PC-3 (cell line): ENCODE measurements at regions not wholly inside any gene's neighbourhood (a gene's known extent, or its start where the extent isn't known, plus 50 kb on each side); places are given as distances from the start of the nearest gene placed in this dataset.

Experiments used
- ATAC-seq: fragments of 200-7000 bp; cut with Tn5 transposase; 2 replicates; pipeline ENCODE4 v1.9.1; 2020; ENCODE audit warnings: mild to moderate bottlenecking, moderate library complexity
- BruUV-seq: library from RNA; stranded (reverse); fragments of 400-500 nt; replicated peaks from 2 replicates; lab custom pipeline; 2021; lab: Mats Ljungman, UMichigan
- CTCF ChIA-PET: fragments of 300-600 bp; sonication (Branson Sonifier 250); formaldehyde crosslinking; loops from one replicate; lab custom pipeline; 2022; ENCODE audit warnings: antibody characterized with exemption; lab: Charles Lee
- POLR2A ChIA-PET: fragments of 300-600 bp; sonication (Branson Sonifier 250); formaldehyde crosslinking; loops from one replicate; lab custom pipeline; 2022; ENCODE audit warnings: antibody characterized with exemption; ENCODE audit not compliant: unreplicated experiment; lab: Charles Lee
- DNase-seq: peaks from one replicate; pipeline ENCODE4 v3.0.0-alpha.2; 2015
- H2AFZ ChIP-seq: fragments of 300-600 bp; sonication (generic); 2 replicates; pipeline ENCODE4 v1.6.0; 2016; ENCODE audit warnings: antibody characterized with exemption, low read length
- H3F3A ChIP-seq: fragments of 300-600 bp; sonication (generic); one replicate; pipeline ENCODE4 v1.6.0; 2017; ENCODE audit warnings: antibody characterized with exemption, low read length, control low read depth, mild to moderate bottlenecking; ENCODE audit not compliant: unreplicated experiment
- H3K27ac ChIP-seq: fragments of 300-600 bp; sonication (generic); 2 replicates; pipeline ENCODE4 v1.5.1; 2016; ENCODE audit warnings: mild to moderate bottlenecking, low read length
- H3K27me3 ChIP-seq: fragments of 300-600 bp; sonication (generic); 2 replicates; pipeline ENCODE4 v1.6.1; 2016; ENCODE audit warnings: low read length, mixed read lengths
- H3K36me3 ChIP-seq: fragments of 300-600 bp; sonication (generic); 2 replicates; pipeline ENCODE4 v1.6.1; 2016; ENCODE audit warnings: low read depth, mixed run types, low read length, mixed read lengths
- H3K4me1 ChIP-seq: fragments of 300-600 bp; sonication (generic); 2 replicates; pipeline ENCODE4 v1.5.1; 2016; ENCODE audit warnings: low read length; ENCODE audit not compliant: insufficient read depth
- H3K4me2 ChIP-seq: fragments of 300-600 bp; sonication (generic); 2 replicates; pipeline ENCODE4 v1.6.0; 2016; ENCODE audit warnings: low read length
- H3K4me3 ChIP-seq: fragments of 300-600 bp; sonication (generic); 2 replicates; pipeline ENCODE4 v1.5.1; 2016; ENCODE audit warnings: mild to moderate bottlenecking, low read length, mixed read lengths
- H3K79me2 ChIP-seq: fragments of 300-600 bp; sonication (generic); 2 replicates; pipeline ENCODE4 v1.6.1; 2017; ENCODE audit warnings: low read length, mixed read lengths
- H3K9ac ChIP-seq: fragments of 300-600 bp; sonication (generic); 2 replicates; pipeline ENCODE4 v1.6.0; 2016; ENCODE audit warnings: mild to moderate bottlenecking, low read length
- H3K9me2 ChIP-seq: fragments of 300-600 bp; sonication (generic); replicated peaks from 2 replicates; pipeline ENCODE4 v1.6.1; 2016; ENCODE audit warnings: mixed run types, low read length, mixed read lengths
- H3K9me3 ChIP-seq: fragments of 300-600 bp; sonication (generic); 2 replicates; pipeline ENCODE4 v1.6.1; 2016; ENCODE audit warnings: low read length, mixed read lengths
- H4K20me1 ChIP-seq: fragments of 300-600 bp; sonication (generic); 2 replicates; pipeline ENCODE4 v1.6.1; 2016; ENCODE audit warnings: low read length, mixed read lengths
- CTCF ChIP-seq: fragments of 300-600 bp; sonication (generic); conservative IDR thresholded peaks from 2 replicates; pipeline ENCODE4 v1.5.1; 2017; ENCODE audit warnings: antibody characterized with exemption, low read depth, mild to moderate bottlenecking, low read length
- EZH2 ChIP-seq: fragments of 300-600 bp; sonication (generic); IDR thresholded peaks from one replicate; pipeline ENCODE4 v1.6.1; 2017; ENCODE audit warnings: antibody characterized with exemption, mild to moderate bottlenecking, low read length; ENCODE audit not compliant: unreplicated experiment
- EZH2phosphoT487 ChIP-seq: fragments of 300-600 bp; sonication (generic); IDR thresholded peaks from 2 replicates; pipeline ENCODE4 v1.6.1; 2018; ENCODE audit warnings: mild to moderate bottlenecking, antibody characterized with exemption, low read length, borderline replicate concordance
- intact Hi-C: fragments of 100-400 bp; cut with micrococcal nuclease; formaldehyde crosslinking; loops from 2 replicates; pipeline ENCODE4 v1.9.0; 2023

- H3K27ac ChIP-seq: no peak overlapping the region
- no peaks in the 10 kb centered on the region for H3K9me2 ChIP-seq
- TF ChIP-seq CTCF: no peak
- TF ChIP-seq EZH2phosphoT487: no peak
- TF ChIP-seq EZH2: no peak
- H3K4me1 ChIP-seq: no peaks in the 10 kb centered on the region
- H3F3A ChIP-seq: no peaks in the 10 kb centered on the region
- no peaks in the 10 kb centered on the region for H3K9me3 ChIP-seq
- no peaks in the 10 kb centered on the region for H3K27me3 ChIP-seq
- no peak overlapping the region for H3K9ac ChIP-seq
- intact Hi-C loops: no loop called here
- H4K20me1 ChIP-seq: no peaks in the 10 kb centered on the region
- ChIA-PET CTCF (no interaction called here), POLR2A (no interaction called here)
- H3K36me3 ChIP-seq: no peaks in the 10 kb centered on the region
- no peak overlapping the region for H3K4me3 ChIP-seq
- H2AFZ ChIP-seq: no peak overlapping the region
- no peak overlapping the region for H3K4me2 ChIP-seq
- DNase-seq (no peak), ATAC-seq (no peak)
- BruUV-seq: no TSS peak
- no peaks in the 10 kb centered on the region for H3K79me2 ChIP-seq
These were observed 187.6 kb upstream of the RIMS1 start for GRCh38 chr6:71698702-71699101.

GRCh38 chr6:71706523-71706922 is 179.8 kb upstream of the RIMS1 start:
- Histone ChIP-seq H2AFZ (no peak overlapping the region), H3K4me3 (no peak overlapping the region), H3K9me2 (no peaks in the 10 kb centered on the region), H3K4me2 (no peak overlapping the region), H3K79me2 (no peaks in the 10 kb centered on the region), H3K27me3 (no peaks in the 10 kb centered on the region), H4K20me1 (no peaks in the 10 kb centered on the region), H3K9ac (no peak overlapping the region), H3K9me3 (no peaks in the 10 kb centered on the region), H3K27ac (no peak overlapping the region), H3K36me3 (no peaks in the 10 kb centered on the region), H3F3A (no peaks in the 10 kb centered on the region), H3K4me1 (no peaks in the 10 kb centered on the region)
- DNase-seq (no peak), ATAC-seq (no peak)
- POLR2A ChIA-PET: no interaction called here
- no peak for TF ChIP-seq EZH2phosphoT487
- TF ChIP-seq EZH2: no peak
- no peak for TF ChIP-seq CTCF
- CTCF ChIA-PET: no interaction called here
- intact Hi-C loops: no loop called here
- BruUV-seq: no TSS peak

- ATAC-seq (no peak), DNase-seq (no peak)
- no peaks in the 10 kb centered on the region for H3K79me2 ChIP-seq
- H3K4me3 ChIP-seq: no peak overlapping the region
- H4K20me1 ChIP-seq: no peaks in the 10 kb centered on the region
- ChIA-PET CTCF (no interaction called here), POLR2A (no interaction called here)
- H3K36me3 ChIP-seq: no peaks in the 10 kb centered on the region
- intact Hi-C loops: no loop called here
- TF ChIP-seq CTCF: no peak
- no peak overlapping the region for H2AFZ ChIP-seq
- H3K9me2 ChIP-seq: no peaks in the 10 kb centered on the region
- no peaks in the 10 kb centered on the region for H3K9me3 ChIP-seq
- no peaks in the 10 kb centered on the region for H3K27me3 ChIP-seq
- H3K4me1 ChIP-seq: no peaks in the 10 kb centered on the region
- H3K27ac ChIP-seq: no peak overlapping the region
- H3K4me2 ChIP-seq: no peak overlapping the region
- H3K9ac ChIP-seq: no peak overlapping the region
- no peaks in the 10 kb centered on the region for H3F3A ChIP-seq
- no TSS peak for BruUV-seq
These were observed 179.3 kb upstream of the RIMS1 start for GRCh38 chr6:71707059-71707458.
